ENCODE measurements at regions not wholly inside any gene's neighbourhood (a gene's known extent, or its start where the extent isn't known, plus 50 kb on each side); places are given as distances from the start of the nearest gene placed in this dataset.

- Mint-ChIP-seq H3K27ac (no peak overlapping the region), H3K4me3 (no peak overlapping the region), H3K27me3 (no peaks in the 10 kb centered on the region), H3K9me3 (no peaks in the 10 kb centered on the region), H3K36me3 (no peaks in the 10 kb centered on the region), H3K4me1 (ENCODE audit: low read depth) (no peaks in the 10 kb centered on the region)
- POLR2A ChIA-PET, result no interaction called here
- no peak for DNase-seq
- intact Hi-C loops (cut with micrococcal nuclease), result no loop called here
- CTCF ChIA-PET, result no interaction called here
These were observed 201.1 kb downstream of the SAMD5 start for GRCh38 chr6:147709396-147710272.

GRCh38 chr6:147710890-147711289 is 202.4 kb downstream of the SAMD5 start:
- H3K27ac Mint-ChIP-seq, result no peak overlapping the region
- ChIA-PET CTCF (no interaction called here), POLR2A (no interaction called here)
- no peaks in the 10 kb centered on the region for H3K9me3 Mint-ChIP-seq
- DNase-seq, result no peak
- intact Hi-C loops (cut with micrococcal nuclease), result no loop called here
- H3K36me3 Mint-ChIP-seq, result no peaks in the 10 kb centered on the region
- no peaks in the 10 kb centered on the region for H3K4me1 Mint-ChIP-seq (ENCODE audit: low read depth)
- H3K27me3 Mint-ChIP-seq, result no peaks in the 10 kb centered on the region
- H3K4me3 Mint-ChIP-seq, result no peak overlapping the region

- H3K36me3 Mint-ChIP-seq, result no peaks in the 10 kb centered on the region
- no peak overlapping the region for H3K4me3 Mint-ChIP-seq
- CTCF ChIA-PET, result no interaction called here
- no peaks in the 10 kb centered on the region for H3K4me1 Mint-ChIP-seq (ENCODE audit: low read depth)
- no peak overlapping the region for H3K27ac Mint-ChIP-seq
- H3K27me3 Mint-ChIP-seq, result no peaks in the 10 kb centered on the region
- no peak for DNase-seq
- intact Hi-C loops (cut with micrococcal nuclease), result no loop called here
- no peaks in the 10 kb centered on the region for H3K9me3 Mint-ChIP-seq
- POLR2A ChIA-PET, result no interaction called here
These were observed 203.0 kb downstream of the SAMD5 start for GRCh38 chr6:147711476-147711875.

- no peak for DNase-seq
- intact Hi-C loops (cut with micrococcal nuclease), result no loop called here
- ChIA-PET CTCF (no interaction called here), POLR2A (no interaction called here)
- Mint-ChIP-seq H3K27ac (no peak overlapping the region), H3K4me1 (ENCODE audit: low read depth) (no peaks in the 10 kb centered on the region), H3K4me3 (no peak overlapping the region), H3K27me3 (no peaks in the 10 kb centered on the region), H3K9me3 (no peaks in the 10 kb centered on the region), H3K36me3 (no peaks in the 10 kb centered on the region)
These were observed 204.4 kb downstream of the SAMD5 start for GRCh38 chr6:147712841-147713240.

- ChIA-PET CTCF (no interaction called here), POLR2A (no interaction called here)
- DNase-seq, result no peak
- no peaks in the 10 kb centered on the region for H3K36me3 Mint-ChIP-seq
- H3K4me1 Mint-ChIP-seq (ENCODE audit: low read depth), result no peaks in the 10 kb centered on the region
- intact Hi-C loops (cut with micrococcal nuclease), result no loop called here
- no peak overlapping the region for H3K4me3 Mint-ChIP-seq
- H3K9me3 Mint-ChIP-seq, result no peaks in the 10 kb centered on the region
- no peaks in the 10 kb centered on the region for H3K27me3 Mint-ChIP-seq
- H3K27ac Mint-ChIP-seq, result no peak overlapping the region
These were observed 206.5 kb downstream of the SAMD5 start for GRCh38 chr6:147715035-147715434.

- no peaks in the 10 kb centered on the region for H3K4me1 Mint-ChIP-seq (ENCODE audit: low read depth)
- no peaks in the 10 kb centered on the region for H3K36me3 Mint-ChIP-seq
- H3K27me3 Mint-ChIP-seq, result no peaks in the 10 kb centered on the region
- no peak overlapping the region for H3K27ac Mint-ChIP-seq
- H3K4me3 Mint-ChIP-seq, result no peak overlapping the region
- DNase-seq, result no peak
- intact Hi-C loops (cut with micrococcal nuclease), result no loop called here
- ChIA-PET CTCF (no interaction called here), POLR2A (no interaction called here)
- no peaks in the 10 kb centered on the region for H3K9me3 Mint-ChIP-seq
These were observed 207.9 kb downstream of the SAMD5 start for GRCh38 chr6:147716434-147716833.

GRCh38 chr6:147717991-147718390 is 209.5 kb downstream of the SAMD5 start:
- intact Hi-C loops (cut with micrococcal nuclease), result no loop called here
- Mint-ChIP-seq H3K36me3 (no peaks in the 10 kb centered on the region), H3K9me3 (peaks cover 8% of the 10 kb centered on the region), H3K27me3 (no peaks in the 10 kb centered on the region), H3K4me1 (ENCODE audit: low read depth) (no peaks in the 10 kb centered on the region), H3K27ac (no peak overlapping the region), H3K4me3 (no peak overlapping the region)
- ChIA-PET CTCF (no interaction called here), POLR2A (no interaction called here)
- no peak for DNase-seq

GRCh38 chr6:147722158-147722557 is 213.7 kb downstream of the SAMD5 start:
- POLR2A ChIA-PET, result no interaction called here
- Mint-ChIP-seq H3K9me3 (peaks cover 11% of the 10 kb centered on the region), H3K36me3 (no peaks in the 10 kb centered on the region), H3K4me3 (no peak overlapping the region), H3K27me3 (no peaks in the 10 kb centered on the region), H3K27ac (no peak overlapping the region), H3K4me1 (ENCODE audit: low read depth) (no peaks in the 10 kb centered on the region)
- no peak for DNase-seq
- intact Hi-C loops (cut with micrococcal nuclease), result no loop called here
- CTCF ChIA-PET, result no interaction called here

- Mint-ChIP-seq H3K36me3 (no peaks in the 10 kb centered on the region), H3K27me3 (no peaks in the 10 kb centered on the region), H3K4me1 (ENCODE audit: low read depth) (no peaks in the 10 kb centered on the region), H3K27ac (no peak overlapping the region), H3K4me3 (no peak overlapping the region), H3K9me3 (peaks cover 11% of the 10 kb centered on the region)
- no peak for DNase-seq
- intact Hi-C loops (cut with micrococcal nuclease), result no loop called here
- ChIA-PET POLR2A (no interaction called here), CTCF (no interaction called here)
These were observed 216.0 kb downstream of the SAMD5 start for GRCh38 chr6:147724454-147724853.

GRCh38 chr6:147726342-147726741 is 217.9 kb downstream of the SAMD5 start:
- intact Hi-C loops (cut with micrococcal nuclease), result no loop called here
- Mint-ChIP-seq H3K9me3 (peaks cover 11% of the 10 kb centered on the region), H3K36me3 (no peaks in the 10 kb centered on the region), H3K4me3 (no peak overlapping the region), H3K4me1 (ENCODE audit: low read depth) (no peaks in the 10 kb centered on the region), H3K27ac (no peak overlapping the region), H3K27me3 (no peaks in the 10 kb centered on the region)
- POLR2A ChIA-PET, result no interaction called here
- DNase-seq, result no peak
- CTCF ChIA-PET, result no interaction called here

- H3K27me3 Mint-ChIP-seq, result no peaks in the 10 kb centered on the region
- no peaks in the 10 kb centered on the region for H3K9me3 Mint-ChIP-seq
- POLR2A ChIA-PET, result no interaction called here
These were observed 220.4 kb downstream of the SAMD5 start for GRCh38 chr6:147728903-147729302.

GRCh38 chr6:147733686-147734085 is 225.2 kb downstream of the SAMD5 start:
- Mint-ChIP-seq H3K4me1 (ENCODE audit: low read depth) (no peaks in the 10 kb centered on the region), H3K9me3 (no peaks in the 10 kb centered on the region), H3K27ac (no peak overlapping the region), H3K36me3 (no peaks in the 10 kb centered on the region), H3K4me3 (no peak overlapping the region), H3K27me3 (peaks cover 2% of the 10 kb centered on the region)
- intact Hi-C loops (cut with micrococcal nuclease), result no loop called here
- no peak for DNase-seq
- ChIA-PET CTCF (no interaction called here), POLR2A (no interaction called here)

More at GRCh38 chr6:147728903-147729302, 220.4 kb downstream of the SAMD5 start:
- H3K36me3 Mint-ChIP-seq, result no peaks in the 10 kb centered on the region
- intact Hi-C loops (cut with micrococcal nuclease), result no loop called here
- no peak overlapping the region for H3K4me3 Mint-ChIP-seq
- no peak for DNase-seq
- no peaks in the 10 kb centered on the region for H3K4me1 Mint-ChIP-seq (ENCODE audit: low read depth)
- H3K27ac Mint-ChIP-seq, result no peak overlapping the region
- CTCF ChIA-PET, result no interaction called here

- H3K4me3 Mint-ChIP-seq, result no peak overlapping the region
- H3K4me1 Mint-ChIP-seq (ENCODE audit: low read depth), result no peaks in the 10 kb centered on the region
- H3K27ac Mint-ChIP-seq, result no peak overlapping the region
- no peaks in the 10 kb centered on the region for H3K36me3 Mint-ChIP-seq
- no peak for DNase-seq
- CTCF ChIA-PET, result no interaction called here
- H3K27me3 Mint-ChIP-seq, result peaks cover 2% of the 10 kb centered on the region
- POLR2A ChIA-PET, result no interaction called here
- no peaks in the 10 kb centered on the region for H3K9me3 Mint-ChIP-seq
- intact Hi-C loops (cut with micrococcal nuclease), result no loop called here
These were observed 225.7 kb downstream of the SAMD5 start for GRCh38 chr6:147734151-147734550.
